AG09309 (cell line): ENCODE measurements at regions not wholly inside any gene's neighbourhood (a gene's known extent, or its start where the extent isn't known, plus 50 kb on each side); places are given as distances from the start of the nearest gene placed in this dataset.

Source experiments
- DNase-seq: peaks from one replicate; pipeline ENCODE4 v3.0.0-alpha.2; 2010; ENCODE audit warnings: low read depth
- H3K4me3 ChIP-seq: 2 replicates; pipeline ENCODE4 v1.5.1; 2011; ENCODE audit warnings: mild to moderate bottlenecking, low read depth, low read length, moderate library complexity; ENCODE audit not compliant: control insufficient read depth
- CTCF ChIP-seq: IDR thresholded peaks from 2 replicates; pipeline ENCODE4 v1.5.1; 2011; ENCODE audit warnings: mild to moderate bottlenecking, low read depth, low read length, inconsistent platforms; ENCODE audit not compliant: insufficient read depth, control insufficient read depth; ENCODE audit errors: missing control alignments

- no peak for DNase-seq
- no peak overlapping the region for H3K4me3 ChIP-seq
- no peak for TF ChIP-seq CTCF
Measured at GRCh38 chr16:51003850-51004566, 147.1 kb downstream of the SALL1 start.

- no peak for DNase-seq
Measured at GRCh38 chr16:51002881-51003490, 148.1 kb downstream of the SALL1 start.

GRCh38 chr16:50999181-50999580 lies 151.9 kb downstream of the SALL1 start:
- no peak for TF ChIP-seq CTCF
- peak; percentile 5 for DNase-seq

More at GRCh38 chr16:51002881-51003490, 148.1 kb downstream of the SALL1 start:
- TF ChIP-seq CTCF: no peak
- H3K4me3 ChIP-seq: no peak overlapping the region

GRCh38 chr16:50998411-50998810 lies 152.7 kb downstream of the SALL1 start:
- H3K4me3 ChIP-seq: no peak overlapping the region
- no peak for DNase-seq
- TF ChIP-seq CTCF: no peak

More at GRCh38 chr16:50999181-50999580, 151.9 kb downstream of the SALL1 start:
- H3K4me3 ChIP-seq: no peak overlapping the region

GRCh38 chr16:50997679-50998078 lies 153.4 kb downstream of the SALL1 start:
- no peak for TF ChIP-seq CTCF

GRCh38 chr16:50996830-50997186 lies 154.3 kb downstream of the SALL1 start:
- H3K4me3 ChIP-seq: no peak overlapping the region
- DNase-seq: no peak
- no peak for TF ChIP-seq CTCF

More at GRCh38 chr16:50997679-50998078, 153.4 kb downstream of the SALL1 start:
- no peak overlapping the region for H3K4me3 ChIP-seq
- DNase-seq: no peak
